ENCODE measurements at regions not wholly inside any gene's neighbourhood (a gene's known extent, or its start where the extent isn't known, plus 50 kb on each side); places are given as distances from the start of the nearest gene placed in this dataset.
A peak's percentile ranks its signal among the peaks of the same experiment; 100 is the strongest.
"Not testable (repeated sequence)": the region's sequence is repeated elsewhere in the genome, so short reads cannot be mapped to it uniquely, and the experiment has no call there.

DNA sequence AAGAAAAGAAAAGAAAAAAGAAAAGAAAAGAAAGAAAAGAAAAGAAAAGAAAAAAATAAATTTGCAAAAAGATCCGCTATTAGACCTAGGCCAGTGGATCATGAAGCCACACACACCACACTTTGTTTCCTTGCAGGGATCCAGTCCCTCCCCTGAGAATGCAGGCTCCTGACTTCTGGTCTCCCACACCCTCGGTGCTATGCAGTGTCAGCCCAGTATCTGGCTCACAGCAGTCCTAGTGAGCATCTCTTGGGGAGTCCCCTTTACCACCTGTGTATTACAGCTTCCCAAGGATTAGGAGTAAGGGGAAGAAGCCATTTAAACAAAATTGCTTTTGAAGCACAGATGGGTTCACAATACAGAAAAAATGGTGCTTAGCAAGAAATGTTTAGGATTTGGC, 174.1 kb upstream of the IRF2BP2 start:
- not testable (repeated sequence) for DNase-seq

DNA sequence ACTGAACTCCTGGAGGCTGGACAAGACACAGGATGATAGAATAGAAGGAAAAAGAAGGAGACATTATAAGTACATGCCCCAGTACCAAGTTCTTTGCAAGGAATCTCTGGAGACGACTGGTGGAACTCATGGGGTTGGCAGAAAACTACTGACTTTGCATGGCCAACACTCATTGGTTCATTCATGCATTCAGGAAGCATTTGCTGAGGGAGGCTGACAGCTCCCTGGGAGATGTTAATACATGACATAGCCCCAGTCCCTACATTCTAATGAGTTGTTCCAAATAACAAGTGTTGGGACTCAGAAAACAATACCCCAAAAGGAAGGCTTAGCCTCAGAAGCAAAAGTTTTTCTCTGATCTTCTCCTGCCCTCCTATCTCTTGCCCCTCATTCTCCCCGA, 172.8 kb upstream of the IRF2BP2 start:
- no peak for DNase-seq

DNA sequence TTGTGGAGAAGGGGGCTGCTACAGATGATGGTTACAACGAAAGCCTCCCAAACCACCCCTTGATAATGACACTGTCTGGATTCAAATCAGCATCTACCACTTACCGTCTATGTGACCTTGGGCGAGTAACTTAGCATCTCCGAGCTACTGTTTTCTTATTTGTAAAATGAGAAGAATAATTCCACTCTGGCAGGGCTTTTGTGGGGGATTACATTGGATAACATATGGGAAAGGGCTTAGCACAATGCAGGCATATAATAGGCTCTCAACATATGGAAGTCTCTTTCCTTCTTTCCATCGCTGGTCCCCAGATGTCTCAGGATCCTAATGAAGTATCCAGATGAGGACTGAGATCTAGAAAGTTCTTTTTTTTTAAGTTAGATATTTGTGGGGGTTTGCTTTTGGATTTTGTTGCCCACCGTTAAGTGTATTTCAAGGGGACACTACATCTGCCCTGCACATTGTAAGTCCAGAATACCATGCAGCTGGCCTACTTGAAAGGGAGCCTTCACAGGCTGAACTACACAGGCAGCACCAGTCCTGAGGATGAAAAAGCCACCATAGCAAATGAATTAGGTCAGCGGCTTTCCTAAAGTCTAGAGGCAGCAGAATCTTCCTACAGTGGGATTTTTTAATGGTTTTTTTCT, 172.2 kb upstream of the IRF2BP2 start:
- no peak for DNase-seq

DNA sequence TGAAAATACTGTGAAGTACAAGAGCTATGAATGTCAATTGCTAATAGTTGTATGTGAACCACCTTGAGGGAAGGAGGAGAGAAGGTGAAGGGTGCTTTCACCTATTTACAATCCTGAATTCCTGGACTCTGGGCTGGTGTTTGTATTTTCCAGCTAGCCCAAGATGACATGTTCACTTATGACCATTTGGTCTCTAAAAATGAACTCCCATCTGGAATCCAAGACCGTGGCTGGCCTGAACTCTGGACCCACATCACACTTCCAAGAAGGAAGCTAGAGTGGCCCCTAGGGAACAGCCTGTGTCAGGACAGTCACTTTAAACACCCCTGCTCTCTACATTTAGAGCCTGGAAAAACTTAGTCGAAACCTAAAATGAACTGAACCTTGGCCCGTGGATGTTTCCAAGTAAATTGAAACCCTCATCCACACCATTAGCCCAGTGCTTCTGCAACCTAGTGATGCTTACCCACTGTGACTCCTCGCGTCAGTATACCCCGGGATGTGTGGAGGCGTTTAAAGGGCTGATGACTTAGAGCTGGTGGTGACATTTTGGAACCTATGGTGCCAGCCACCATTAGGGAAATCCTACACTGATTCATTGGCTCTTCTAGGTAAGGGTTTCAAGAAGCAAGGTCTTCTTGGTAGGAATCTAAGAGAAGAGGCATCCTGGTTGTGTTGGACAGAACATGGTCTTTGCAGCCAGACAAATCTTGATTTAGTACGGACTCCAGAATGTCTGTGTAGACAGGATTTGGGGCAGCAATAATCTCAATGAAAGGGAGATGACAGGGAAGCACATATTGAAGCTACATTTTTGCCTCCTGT, 171.5 kb upstream of the IRF2BP2 start:
- DNase-seq: peak; percentile 41

DNA sequence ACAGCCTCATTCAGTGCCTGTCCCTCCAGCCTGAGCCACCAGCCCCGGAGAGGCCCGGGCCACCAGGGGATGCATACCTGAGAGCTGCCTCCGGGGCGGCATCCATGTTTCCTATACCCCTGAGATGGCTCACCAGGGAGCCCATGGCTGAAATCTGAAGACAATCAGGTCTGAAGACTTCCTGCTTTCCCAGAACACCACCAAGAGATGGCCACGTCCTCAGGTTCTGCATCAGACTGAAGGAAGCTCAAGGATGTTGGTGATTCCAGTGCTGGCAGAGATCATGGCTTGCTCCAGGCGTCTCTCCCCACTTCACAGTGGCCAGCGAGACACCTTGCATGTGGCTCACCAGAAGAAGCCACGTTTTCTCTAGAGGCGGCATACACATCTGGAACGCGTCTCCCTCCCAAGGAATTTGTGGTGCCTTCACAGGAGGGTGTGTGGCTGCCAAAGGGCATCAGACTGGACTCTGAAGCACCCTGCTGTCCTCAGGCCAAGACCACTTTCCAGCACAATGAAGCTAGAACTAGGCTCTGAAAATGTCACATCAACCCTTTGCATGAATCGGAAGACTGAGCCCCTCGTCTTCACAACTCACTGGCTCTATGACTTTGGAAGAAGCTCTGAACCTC, 170.7 kb upstream of the IRF2BP2 start:
- no peak for DNase-seq

DNA sequence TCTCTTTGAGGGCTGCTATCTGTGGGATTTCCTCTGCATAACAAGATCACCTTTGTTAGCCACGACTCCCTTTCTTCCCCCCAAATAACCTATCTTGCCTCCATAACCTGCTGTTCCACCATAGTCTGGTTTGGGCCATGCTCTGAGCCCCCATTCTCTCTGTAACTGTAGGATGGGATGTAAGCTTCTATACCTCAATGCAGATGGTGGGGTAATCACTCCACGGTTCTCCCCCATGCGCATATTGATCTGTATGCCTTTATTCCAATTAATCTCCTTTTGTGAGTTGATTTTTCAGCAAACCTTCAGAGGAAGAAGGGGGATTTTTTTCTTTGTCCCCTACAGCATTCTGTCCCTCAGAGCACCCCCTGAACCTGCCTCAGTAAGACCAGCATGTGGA, 170.1 kb upstream of the IRF2BP2 start:
- DNase-seq: no peak

DNA sequence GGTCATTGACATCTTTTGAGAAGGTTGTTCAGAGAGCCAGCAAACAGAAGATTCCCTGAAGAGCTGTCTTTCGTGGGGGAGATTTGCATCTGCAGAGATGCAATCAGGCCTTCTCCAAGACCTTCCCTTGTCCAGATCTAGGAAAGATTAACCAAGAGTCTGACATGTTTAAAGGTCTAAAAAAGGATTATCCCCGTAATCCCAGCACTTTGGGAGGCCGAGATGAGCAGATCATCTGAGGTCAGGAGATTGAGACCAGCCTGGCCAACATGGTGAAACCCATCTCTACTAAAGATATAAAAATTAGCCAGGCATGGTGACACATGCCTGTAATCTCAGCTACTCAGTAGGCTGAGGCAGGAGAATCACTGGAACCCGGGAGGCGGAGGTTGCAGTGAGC, 169.6 kb upstream of the IRF2BP2 start:
- DNase-seq: not testable (repeated sequence)

DNA sequence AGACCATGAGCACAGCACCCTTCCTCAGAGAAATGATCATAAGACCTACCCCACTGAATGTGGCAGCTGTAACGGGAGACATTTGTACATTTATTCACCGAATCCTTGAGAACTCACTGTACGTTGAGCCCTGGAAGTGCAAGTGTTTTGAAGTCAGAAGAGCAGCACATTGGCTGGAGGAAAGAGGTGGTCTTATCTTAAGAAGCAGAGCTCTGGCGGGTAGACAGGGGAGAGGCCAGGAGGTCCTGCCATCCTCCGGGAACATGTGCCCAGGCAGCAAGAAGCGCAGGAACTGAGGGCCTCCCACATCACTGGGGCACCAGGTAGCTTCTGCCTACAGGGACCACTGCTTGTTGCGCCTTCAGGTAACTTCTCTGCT, 169.2 kb upstream of the IRF2BP2 start:
- no peak for DNase-seq

DNA sequence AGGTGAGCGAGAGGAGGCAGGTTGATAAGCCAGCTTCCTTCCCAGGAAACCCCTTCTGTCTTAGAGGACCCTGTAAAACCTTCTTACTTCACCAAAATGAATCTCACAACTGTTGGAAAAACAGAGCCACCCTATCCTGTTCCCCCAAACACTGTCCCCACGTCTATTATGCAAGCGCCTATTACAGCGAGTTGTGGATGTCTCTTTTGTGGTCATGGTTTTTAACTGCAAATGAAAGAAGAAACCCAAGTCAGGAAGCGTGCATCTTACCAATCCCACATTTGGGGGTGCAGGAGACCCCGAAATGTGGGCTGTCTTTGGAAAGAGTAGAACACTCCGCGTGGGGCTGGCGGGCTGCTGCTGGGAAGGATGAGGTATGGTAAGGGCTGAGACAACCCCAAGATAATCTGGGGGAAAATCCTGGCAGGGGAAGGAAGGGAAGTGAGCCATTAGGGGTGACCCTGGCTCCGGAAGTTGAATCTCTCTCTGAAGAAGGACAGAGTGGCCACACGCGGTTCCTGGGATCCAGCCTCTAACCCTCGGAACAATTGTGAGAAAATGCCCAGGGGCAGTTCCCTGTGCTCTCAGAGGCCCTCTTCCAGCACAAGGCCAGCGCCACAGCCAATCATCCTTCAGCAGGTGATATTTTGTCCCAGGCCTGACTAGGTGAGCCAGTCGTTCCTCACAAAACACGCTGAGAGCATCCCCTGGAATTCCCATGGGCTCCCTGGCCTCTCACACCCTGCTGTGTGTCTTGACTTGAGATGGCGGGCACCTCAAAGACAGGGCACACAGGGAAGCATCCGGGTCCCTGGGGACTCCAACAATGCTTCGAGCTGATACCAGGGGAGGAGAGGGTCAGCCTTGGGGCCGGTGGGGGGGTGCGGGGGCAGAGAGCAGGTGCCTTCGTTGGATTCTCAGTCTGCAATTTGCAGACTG, 168.5 kb upstream of the IRF2BP2 start:
- no peak for DNase-seq

DNA sequence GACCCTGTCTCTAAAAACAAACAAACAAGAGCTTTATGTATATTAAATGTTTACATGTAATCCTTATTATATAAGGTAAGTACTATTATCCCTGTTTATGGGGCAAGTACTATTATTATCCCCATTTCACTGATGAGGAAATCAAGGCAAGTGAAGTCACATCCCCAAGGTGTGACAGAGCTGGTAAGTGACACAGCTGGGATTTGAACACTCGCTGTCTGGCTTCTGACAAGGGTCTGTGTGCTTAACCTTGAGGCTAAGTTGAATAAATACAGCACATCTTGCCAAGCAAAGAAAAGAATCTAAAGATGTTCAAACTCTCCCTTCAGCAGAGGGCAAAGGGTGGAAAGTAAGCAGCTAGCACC, 167.9 kb upstream of the IRF2BP2 start:
- no peak for DNase-seq

DNA sequence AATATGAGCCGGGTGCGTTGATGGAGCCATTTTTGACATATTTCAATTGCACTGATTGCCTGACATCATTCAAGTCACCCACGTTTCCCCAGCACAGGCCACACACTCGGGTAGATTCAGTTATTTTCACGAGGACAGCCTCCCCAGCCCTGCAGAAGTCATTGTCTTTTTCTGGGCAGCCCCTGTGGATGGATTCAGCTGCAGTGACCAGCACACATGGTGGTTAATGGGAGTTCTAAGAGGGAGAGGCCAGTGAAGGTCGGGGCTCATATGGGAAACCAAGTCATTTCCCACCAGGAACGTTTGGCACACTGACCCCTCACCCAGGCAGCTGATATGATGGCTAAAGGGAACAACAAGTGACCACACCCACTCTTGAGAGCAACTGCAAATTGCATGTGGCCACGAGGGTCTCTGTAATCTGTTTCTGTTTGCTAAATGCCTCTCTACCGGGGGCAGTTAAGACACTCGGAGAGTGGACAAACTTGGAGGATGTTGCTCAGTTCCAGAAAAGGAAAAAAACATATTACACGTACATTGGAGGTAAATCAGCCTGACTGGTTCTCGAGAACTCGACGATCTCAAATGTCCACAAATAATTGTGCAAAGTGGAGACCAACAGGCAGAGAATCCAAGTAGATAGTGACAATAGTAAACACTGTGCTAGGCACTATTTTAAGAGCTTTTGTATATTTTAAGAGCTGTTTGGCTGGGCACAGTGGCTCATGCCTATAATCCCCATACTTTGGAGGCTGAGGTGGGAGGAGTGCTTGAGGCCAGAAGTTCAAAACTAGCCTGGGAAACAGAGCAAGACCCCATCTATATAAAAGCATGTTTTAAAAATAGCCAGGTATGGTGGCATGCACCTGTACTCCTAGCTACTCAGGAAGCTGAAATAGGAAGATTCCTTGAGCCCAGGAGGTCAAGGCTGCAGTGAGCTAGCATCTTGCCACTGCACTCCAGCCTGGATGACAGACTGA, 167.2 kb upstream of the IRF2BP2 start:
- DNase-seq: peak; percentile 43

DNA sequence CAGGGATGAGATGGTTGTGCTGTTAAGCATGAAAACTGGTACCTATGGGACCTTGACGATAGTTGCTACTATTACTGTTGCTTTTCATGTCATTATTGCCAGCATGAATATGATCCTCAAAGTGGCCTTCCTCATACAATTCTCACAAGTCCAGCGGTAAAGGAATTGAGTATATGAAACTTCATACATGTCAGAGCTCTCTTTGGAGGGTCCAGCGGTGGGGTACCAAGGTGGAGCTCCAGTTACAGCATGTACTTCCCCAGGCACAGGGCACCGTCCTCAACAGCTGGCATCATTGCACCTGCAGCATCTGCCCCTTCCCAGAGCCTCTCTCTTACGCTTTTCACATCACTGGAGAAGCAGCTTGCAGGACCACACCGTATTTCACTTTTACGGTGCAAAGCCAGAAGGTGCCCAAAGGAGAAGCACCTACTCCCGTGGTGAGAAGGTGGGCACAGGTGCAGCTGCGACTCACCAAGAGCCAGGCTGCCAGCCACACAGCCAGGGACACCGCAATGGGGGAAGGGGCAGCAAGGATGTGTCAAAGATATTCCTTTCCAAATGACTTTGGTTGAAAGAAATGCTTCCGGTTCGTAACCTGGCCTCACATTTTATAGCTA, 166.4 kb upstream of the IRF2BP2 start:
- DNase-seq: no peak

DNA sequence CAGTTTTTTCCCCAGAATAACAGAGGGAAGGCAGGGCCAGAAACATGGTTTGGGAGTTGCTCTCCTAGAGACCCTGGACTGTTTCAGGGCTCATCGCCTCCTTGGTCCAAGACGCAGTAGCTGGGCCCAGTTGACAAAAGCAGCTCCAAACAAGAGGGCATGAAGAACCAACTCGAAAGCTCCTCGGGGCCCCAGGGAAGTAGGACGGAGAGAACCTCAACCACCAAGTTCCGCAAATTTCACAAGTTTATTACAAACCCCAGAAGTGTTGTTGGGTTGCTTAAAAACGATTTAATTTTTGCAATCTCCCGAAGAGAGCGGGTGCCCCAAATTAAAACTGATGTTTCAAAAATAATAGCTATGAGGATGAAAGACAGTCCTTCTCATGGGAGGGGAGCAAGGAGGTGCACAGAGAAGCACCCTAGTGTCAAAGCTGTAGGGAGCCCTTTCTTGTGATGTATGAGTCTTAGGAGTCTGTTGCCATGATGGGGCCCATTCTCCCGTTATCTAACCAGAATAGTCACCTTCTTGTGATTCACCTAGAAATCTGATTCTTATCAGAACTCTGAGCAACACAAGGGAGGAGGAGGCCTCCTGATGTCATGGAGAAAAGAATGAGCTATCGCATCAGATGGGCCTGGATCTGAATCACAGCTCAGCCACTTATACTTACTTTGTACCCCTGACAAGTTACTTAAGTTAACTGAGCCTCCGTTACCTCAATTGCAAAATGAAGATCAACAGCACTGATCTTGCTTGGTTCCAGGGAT, 165.7 kb upstream of the IRF2BP2 start:
- no peak for DNase-seq

DNA sequence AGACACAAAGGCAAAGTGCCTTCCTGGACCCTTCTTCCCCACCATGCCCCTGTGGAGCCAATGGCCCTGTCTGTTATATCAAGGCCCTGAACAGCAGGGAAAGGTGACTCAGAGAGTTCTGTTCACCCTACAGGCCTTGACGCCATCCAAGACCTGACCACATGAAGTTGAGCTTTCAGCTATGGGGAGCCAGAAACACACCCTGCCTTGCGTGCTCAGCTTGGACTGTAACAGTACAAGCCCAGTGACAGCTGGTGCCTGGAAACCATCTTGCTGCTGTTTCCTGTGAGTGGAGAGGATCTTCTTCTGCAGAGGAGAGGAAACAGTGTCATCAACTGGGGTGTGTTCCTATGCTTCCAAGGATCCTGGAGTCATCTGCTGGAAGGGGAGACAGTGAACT, 165.0 kb upstream of the IRF2BP2 start:
- DNase-seq: no peak

DNA sequence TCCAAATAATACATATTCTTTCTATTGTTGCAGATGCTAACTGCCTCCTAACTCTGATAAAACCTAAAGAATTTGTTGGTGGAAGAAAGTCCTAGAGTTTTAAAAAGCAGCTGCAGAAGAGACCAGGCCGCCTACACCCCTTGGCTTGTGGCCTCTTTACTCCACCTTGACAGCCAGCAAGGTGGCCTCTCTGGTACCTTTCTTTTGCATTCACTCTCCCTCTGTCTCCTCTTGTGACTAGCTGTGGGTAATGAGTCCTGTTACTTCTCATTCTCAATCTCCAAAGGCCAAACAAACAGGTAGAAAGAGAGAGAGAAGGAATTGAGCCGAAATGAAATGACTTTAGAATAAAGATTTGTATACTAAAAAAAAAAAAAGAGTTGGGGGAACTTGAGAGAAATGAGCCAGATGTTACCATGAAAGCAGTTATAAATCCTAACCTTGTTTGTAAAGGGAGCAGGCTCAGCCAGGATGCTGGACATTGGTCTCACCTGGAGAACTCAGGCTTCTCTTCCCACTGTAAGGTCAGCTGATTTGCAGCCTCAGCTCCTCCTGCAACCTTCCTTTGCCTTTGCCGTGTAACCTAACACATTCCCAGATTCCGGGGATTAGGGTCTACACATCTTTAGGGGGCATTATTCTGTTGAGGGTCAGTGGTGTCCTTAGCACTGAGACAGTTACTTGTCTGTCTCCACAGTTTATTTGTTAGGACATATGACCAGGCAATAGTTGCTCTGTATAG, 164.1 kb upstream of the IRF2BP2 start:
- DNase-seq: no peak

DNA sequence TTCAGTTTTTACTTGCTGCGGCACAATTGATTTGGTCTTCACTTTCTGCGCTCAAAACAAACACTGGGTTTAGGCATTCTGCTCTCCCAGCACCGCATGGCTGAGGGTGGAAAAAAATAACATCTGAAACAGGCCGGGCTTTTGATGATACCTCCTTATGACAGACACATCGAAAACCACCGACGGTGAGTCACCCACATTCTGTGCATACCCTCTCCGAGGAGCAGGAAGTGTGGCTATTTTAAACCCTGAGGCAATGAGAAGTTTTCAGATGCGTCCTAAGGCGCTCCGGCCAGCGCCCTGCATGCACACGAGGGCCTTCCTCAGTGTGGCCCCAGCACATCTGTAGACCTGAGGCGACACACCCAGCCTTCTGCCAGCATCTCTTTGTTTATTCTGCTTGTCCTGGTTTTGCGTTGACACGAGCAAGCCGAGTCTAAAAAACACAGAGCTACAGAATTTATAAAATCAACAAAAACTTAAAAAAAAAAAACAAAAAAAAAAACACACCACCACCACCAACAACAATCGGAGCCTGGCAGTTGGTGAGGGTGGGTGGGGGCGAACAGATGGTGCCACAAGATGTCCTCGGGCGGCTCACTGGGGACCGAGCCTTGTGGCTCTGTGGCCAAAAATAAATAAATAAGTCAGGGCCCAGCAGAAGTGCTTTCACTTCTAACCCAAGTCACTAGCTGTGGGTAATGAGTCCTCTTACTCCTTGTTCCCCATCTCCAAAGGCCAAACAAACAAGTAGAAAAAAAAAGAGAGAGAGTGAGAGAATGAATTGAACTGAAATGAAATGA, 162.6 kb upstream of the IRF2BP2 start:
- peak; percentile 98 for DNase-seq

DNA sequence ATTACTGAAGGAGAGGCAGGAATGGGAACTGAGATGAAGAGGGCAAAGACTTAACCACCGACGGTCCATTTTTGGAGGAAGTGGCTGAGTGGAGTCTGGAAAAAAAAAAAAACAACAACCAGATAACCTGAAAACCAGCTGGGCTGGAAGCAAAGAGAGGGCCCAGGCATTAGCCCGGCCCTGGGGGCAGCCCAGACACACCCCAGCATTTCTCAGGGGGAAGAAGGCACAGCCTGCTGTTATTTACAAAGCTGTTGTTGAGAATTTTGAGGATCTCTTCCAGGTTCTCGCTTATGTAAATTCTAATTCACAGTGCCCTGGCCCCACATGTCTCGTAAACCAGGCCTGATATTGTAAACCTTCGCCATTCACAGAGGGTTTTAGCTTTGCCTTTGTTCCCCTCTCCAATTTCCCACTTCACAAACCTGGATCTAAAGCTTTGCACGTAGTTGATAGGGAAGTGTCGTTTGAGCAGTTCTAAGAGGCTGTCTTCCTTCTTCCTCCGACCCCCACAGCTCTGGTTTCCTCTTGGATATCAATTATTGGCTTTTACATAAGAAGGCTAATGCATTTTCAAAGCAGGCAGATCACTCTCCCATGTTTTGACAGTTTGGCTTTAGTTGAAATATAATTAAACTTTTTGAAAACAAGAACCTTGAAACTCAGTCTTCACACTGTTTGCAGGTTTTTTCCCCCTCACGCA, 161.8 kb upstream of the IRF2BP2 start:
- peak; percentile 81 for DNase-seq

DNA sequence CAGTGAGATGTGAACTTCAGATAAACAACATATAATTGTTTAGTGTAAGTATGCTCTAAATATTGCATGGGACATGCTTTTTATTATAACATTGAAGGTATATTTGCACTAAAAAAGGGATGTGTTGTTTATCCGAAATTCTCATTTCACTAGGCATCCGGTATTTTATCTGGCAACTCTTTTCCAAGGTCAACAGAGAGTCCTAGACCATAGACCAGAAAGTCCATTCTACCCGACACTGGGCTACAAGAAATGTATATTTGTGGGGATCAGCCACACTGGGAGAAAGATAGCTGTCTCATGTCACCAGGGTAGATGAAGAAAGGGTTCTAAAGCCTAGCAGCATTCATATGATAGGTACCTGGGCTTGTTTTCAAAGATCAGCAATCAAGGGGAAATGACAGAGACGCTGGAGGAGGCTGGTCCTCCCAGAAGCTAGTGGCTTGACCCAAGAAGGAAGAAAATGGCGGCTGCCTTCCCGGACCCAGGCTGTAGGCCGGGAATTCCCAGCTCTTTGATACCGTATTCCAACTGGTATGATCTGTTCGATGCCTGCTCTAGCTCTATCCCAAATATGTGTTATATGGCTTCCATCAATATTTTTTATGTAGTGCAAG, 161.1 kb upstream of the IRF2BP2 start:
- no peak for DNase-seq
